Stomach (tissue), 8 donors: ENCODE measurements at regions not wholly inside any gene's neighbourhood (a gene's known extent, or its start where the extent isn't known, plus 50 kb on each side); places are given as distances from the start of the nearest gene placed in this dataset.
"Not testable (repeated sequence)": the region's sequence is repeated elsewhere in the genome, so short reads cannot be mapped to it uniquely, and the experiment has no call there.

Source experiments
- DNase-seq, 2 donors: peaks; one replicate each; pipeline versions ENCODE4 v3.0.0 to v3.0.0-alpha.2; 2013 to 2019
- H3K27ac ChIP-seq, 5 donors: fragments of 200-600 bp in 4 of 5; sonication (generic) in 4 of 5; one replicate each; pipeline ENCODE4 v1.5.1; 2013 to 2019; ENCODE audit warnings: mild to moderate bottlenecking in 1 of 5, moderate library complexity in 1 of 5
- H3K27me3 ChIP-seq, 3 donors: fragments of 200-600 bp; sonication (generic); one replicate each; pipeline ENCODE4 v1.5.1; 2017 to 2019; ENCODE audit warnings: mixed run types in 1 of 3
- H3K36me3 ChIP-seq, 4 donors: fragments of 200-600 bp; sonication (generic); 1 replicate in 3 of 4; 2 replicates in 1 of 4; pipeline ENCODE4 v1.5.1; 2016 to 2019
- H3K4me1 ChIP-seq, 4 donors: fragments of 200-600 bp; sonication (generic); one replicate each; pipeline ENCODE4 v1.5.1; 2016 to 2019
- H3K4me3 ChIP-seq, 4 donors: fragments of 200-600 bp; sonication (generic) in 3 of 4; one replicate each; pipeline ENCODE4 v1.5.1; 2016 to 2019; ENCODE audit warnings: mild to moderate bottlenecking in 1 of 4
- H3K9me3 ChIP-seq, 4 donors: fragments of 200-600 bp; sonication (generic); one replicate each; pipeline ENCODE4 v1.5.1; 2016 to 2019
- CTCF ChIP-seq, 7 experiments: fragments of 450-650 bp in 4 of 7; fragments of 200-600 bp in 3 of 7; sonication (generic) in 3 of 7; IDR thresholded peaks; one replicate each; pipeline ENCODE4 v1.5.1; 2016 to 2019; ENCODE audit warnings: antibody characterized with exemption in 7 of 7, control low read depth in 2 of 7, mild to moderate bottlenecking in 1 of 7
- EP300 ChIP-seq: sonication (generic); formaldehyde crosslinking; IDR thresholded peaks from one replicate; pipeline ENCODE4 v1.6.1; 2017; ENCODE audit warnings: antibody characterized with exemption
- POLR2A ChIP-seq, 4 donors: fragments of 450-650 bp; IDR thresholded peaks; one replicate each; pipeline ENCODE4 v1.6.1; 2016; ENCODE audit warnings: antibody characterized with exemption in 4 of 4, control low read depth in 2 of 4, mild to moderate bottlenecking in 1 of 4, moderate library complexity in 1 of 4
- POLR2AphosphoS5 ChIP-seq, 3 donors: sonication (generic); formaldehyde crosslinking; IDR thresholded peaks; one replicate each; pipeline ENCODE4 v1.6.1; 2016; ENCODE audit warnings: antibody characterized with exemption in 3 of 3
- WGBS, 5 donors: extraction: QIAGEN DNeasy Blood & Tissue Kit in 3 of 5; methylation state at CpG; one replicate each; pipeline versions ENCODE4 v1.1.5 to v1.1.7; 2013 to 2018; 5-methylcytosine and 5-hydroxymethylcytosine counted together
- intact Hi-C: fragments of 100-400 bp; cut with DNase I; formaldehyde crosslinking; loops from one replicate; pipeline ENCODE4 v1.15.1; 2023; ENCODE audit warnings: low total_unique reads
- donor health status: healthy with polysubstance abuse.
- donor health status: Bipolar disorder and iron deficiency.
- donor health status: healthy.

- no peaks in the 10 kb centered on the region for H3K9me3 ChIP-seq
- TF ChIP-seq POLR2AphosphoS5 (IDR thresholded peaks at IDR 0.05), result no peak
- TF ChIP-seq CTCF (IDR thresholded peaks at IDR 0.05), result no peak
- no peak for TF ChIP-seq EP300
- no peak for TF ChIP-seq POLR2A (IDR thresholded peaks at IDR 0.05)
- H3K27me3 ChIP-seq, result no peaks in the 10 kb centered on the region
- H3K27ac ChIP-seq, result no peak overlapping the region
- no peak for DNase-seq
- no peaks in the 10 kb centered on the region for H3K4me1 ChIP-seq
- no peaks in the 10 kb centered on the region for H3K36me3 ChIP-seq
- 71 to 88% (median 83%) methylated on average over 5 of the region's 5 CpGs for WGBS, 5 donors
- intact Hi-C loops, result no loop called here
- H3K4me3 ChIP-seq, result no peak overlapping the region
Measured at GRCh38 chr13:67509018-67509417, 278.9 kb upstream of the PCDH9 start.

GRCh38 chr13:67508275-67508674, 278.1 kb upstream of the PCDH9 start:
- H3K4me1 ChIP-seq, H3K9me3 ChIP-seq, H3K36me3 ChIP-seq, H3K27me3 ChIP-seq, H3K4me3 ChIP-seq, intact Hi-C loops, H3K27ac ChIP-seq, DNase-seq: not testable (repeated sequence)
- 56 to 68% (median 59%) methylated on average over 1 of the region's 1 CpG for WGBS, 5 donors

- TF ChIP-seq POLR2A (IDR thresholded peaks at IDR 0.05) (no peak), EP300 (no peak), POLR2AphosphoS5 (IDR thresholded peaks at IDR 0.05) (no peak), CTCF (IDR thresholded peaks at IDR 0.05) (no peak)
- Histone ChIP-seq H3K27ac (no peak overlapping the region), H3K9me3 (no peaks in the 10 kb centered on the region), H3K27me3 (no peaks in the 10 kb centered on the region), H3K36me3 (no peaks in the 10 kb centered on the region), H3K4me1 (no peaks in the 10 kb centered on the region), H3K4me3 (no peak overlapping the region)
- intact Hi-C loops, result no loop called here
- DNase-seq, result no peak
Measured at GRCh38 chr13:67506407-67506806, 276.3 kb upstream of the PCDH9 start.

- DNase-seq, result no peak
- H3K4me3 ChIP-seq, result no peak overlapping the region
- H3K4me1 ChIP-seq, result no peaks in the 10 kb centered on the region
- H3K27me3 ChIP-seq, result no peaks in the 10 kb centered on the region
- intact Hi-C loops, result no loop called here
- H3K36me3 ChIP-seq, result no peaks in the 10 kb centered on the region
- no peak for TF ChIP-seq EP300
- TF ChIP-seq CTCF (IDR thresholded peaks at IDR 0.05), result no peak
- TF ChIP-seq POLR2AphosphoS5 (IDR thresholded peaks at IDR 0.05), result no peak
- TF ChIP-seq POLR2A (IDR thresholded peaks at IDR 0.05), result no peak
- H3K9me3 ChIP-seq, result no peaks in the 10 kb centered on the region
- no peak overlapping the region for H3K27ac ChIP-seq
Measured at GRCh38 chr13:67505376-67505775, 275.2 kb upstream of the PCDH9 start.

GRCh38 chr13:67498948-67499347, 268.8 kb upstream of the PCDH9 start:
- Histone ChIP-seq H3K4me1 (no peaks in the 10 kb centered on the region), H3K27me3 (no peaks in the 10 kb centered on the region), H3K9me3 (no peaks in the 10 kb centered on the region), H3K27ac (no peak overlapping the region), H3K4me3 (no peak overlapping the region), H3K36me3 (no peaks in the 10 kb centered on the region)
- TF ChIP-seq POLR2A (IDR thresholded peaks at IDR 0.05) (no peak), CTCF (IDR thresholded peaks at IDR 0.05) (no peak), POLR2AphosphoS5 (IDR thresholded peaks at IDR 0.05) (no peak)
- WGBS, 5 donors, result 55 to 76% (median 73%) methylated on average over 3 of the region's 3 CpGs
- intact Hi-C loops, result no loop called here
- DNase-seq, result no peak
